GM12872 (cell line): ENCODE measurements at regions not wholly inside any gene's neighbourhood (a gene's known extent, or its start where the extent isn't known, plus 50 kb on each side); places are given as distances from the start of the nearest gene placed in this dataset.

ENCODE experiments used
- TF ChIP-seq, protein P1 (sequence below): IDR thresholded peaks from 3 replicates; pipeline ENCODE4 v1.5.1; 2011; ENCODE audit warnings: low read depth, mild to moderate bottlenecking, low read length, moderate library complexity; ENCODE audit not compliant: insufficient read depth

DNA sequence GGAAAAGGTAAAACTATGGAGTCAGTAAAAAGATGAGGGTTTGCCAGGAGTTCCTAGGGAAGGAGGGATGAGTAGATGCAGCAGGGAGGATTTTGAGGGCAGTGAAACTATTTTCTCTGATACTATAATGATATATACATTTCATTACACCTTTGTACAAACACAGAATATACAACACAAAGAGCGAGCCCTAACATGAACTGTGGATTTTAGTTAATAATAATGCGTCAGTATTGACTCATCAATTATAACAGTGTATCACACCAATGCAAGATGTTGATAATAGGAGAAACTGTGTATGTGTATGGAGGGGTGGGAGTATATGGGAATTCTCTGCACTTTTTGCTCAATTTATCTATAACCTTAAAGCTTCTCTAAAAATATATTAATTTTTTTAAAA is 404.3 kb upstream of the NOVA1 start:
- TF ChIP-seq, protein P1, sequence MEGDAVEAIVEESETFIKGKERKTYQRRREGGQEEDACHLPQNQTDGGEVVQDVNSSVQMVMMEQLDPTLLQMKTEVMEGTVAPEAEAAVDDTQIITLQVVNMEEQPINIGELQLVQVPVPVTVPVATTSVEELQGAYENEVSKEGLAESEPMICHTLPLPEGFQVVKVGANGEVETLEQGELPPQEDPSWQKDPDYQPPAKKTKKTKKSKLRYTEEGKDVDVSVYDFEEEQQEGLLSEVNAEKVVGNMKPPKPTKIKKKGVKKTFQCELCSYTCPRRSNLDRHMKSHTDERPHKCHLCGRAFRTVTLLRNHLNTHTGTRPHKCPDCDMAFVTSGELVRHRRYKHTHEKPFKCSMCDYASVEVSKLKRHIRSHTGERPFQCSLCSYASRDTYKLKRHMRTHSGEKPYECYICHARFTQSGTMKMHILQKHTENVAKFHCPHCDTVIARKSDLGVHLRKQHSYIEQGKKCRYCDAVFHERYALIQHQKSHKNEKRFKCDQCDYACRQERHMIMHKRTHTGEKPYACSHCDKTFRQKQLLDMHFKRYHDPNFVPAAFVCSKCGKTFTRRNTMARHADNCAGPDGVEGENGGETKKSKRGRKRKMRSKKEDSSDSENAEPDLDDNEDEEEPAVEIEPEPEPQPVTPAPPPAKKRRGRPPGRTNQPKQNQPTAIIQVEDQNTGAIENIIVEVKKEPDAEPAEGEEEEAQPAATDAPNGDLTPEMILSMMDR: no peak

DNA sequence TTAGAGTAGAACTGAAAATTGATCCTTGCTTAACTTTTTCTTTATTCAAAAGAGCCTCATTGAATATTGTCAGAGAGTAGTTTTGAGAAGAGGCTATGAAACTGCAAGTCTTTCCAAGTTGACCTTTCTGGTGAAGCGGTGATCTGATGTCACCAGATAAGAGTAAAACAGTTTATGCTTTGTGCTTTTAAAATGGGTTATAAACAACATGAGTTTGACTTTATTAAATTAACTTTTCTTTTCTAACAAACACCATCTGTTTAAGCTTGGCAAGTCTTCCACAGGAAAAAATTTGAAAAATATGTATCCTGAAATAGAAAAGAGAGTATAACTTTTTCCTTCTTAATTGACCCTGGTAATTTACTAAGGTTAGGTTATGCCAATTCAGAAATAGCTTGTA is 408.7 kb upstream of the NOVA1 start:
- TF ChIP-seq, protein P1: no peak

DNA sequence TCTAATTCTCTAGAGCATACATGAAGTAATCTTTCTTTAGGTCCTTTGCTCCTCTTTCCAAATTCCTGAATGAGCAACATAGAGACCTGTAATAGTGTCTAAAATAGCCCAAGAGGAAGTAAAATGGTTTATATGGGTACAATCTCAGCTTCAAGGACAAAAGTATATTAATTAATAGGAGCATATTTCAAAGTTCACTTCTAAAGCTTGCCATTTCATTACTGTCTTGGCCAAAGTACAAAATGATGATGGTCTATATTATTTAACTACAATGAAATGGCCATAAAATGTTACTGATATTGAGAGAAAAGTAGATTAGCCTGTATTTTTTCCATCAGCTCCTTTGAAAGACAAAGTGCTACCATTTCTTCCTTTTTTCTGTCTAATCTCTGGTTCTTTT is 410.4 kb upstream of the NOVA1 start:
- TF ChIP-seq, protein P1: no peak

DNA sequence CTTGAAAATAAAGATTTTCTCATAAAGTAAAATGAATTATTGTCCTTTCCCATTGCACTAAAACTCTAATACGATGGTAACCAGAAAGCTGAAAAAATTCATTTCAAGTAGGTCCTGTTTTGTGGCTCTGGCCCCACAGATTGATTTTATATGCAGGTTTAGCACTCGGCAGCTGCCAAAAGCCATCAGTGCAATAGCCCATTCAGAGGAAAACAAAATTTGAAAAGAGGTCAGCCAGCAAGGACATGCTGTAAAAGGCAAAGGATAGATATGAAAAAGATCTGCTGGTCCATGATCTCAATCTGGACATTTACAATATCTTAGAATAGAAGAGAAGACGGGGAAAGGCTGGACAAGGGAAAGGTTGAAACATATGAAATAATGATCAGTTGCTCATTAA is 414.8 kb upstream of the NOVA1 start:
- TF ChIP-seq, protein P1: no peak

DNA sequence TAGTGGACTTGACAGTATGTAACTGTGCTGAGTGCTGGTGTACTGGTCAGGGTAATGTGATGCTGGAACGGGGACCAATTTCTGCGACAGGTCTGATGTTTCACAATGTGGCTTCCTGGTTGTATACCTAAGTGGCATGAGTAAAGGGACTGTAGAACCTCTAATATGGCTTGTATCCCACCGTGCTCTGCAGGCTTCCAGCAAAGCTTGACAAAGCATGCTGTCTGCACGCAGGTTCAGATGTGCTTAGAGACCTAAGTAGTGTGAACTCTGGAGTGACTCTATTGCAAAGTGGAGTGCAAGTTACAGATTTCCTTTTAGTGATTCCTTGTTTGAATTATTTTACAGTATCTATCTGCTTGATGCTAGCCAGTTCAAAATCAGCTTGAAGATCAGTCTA is 415.8 kb upstream of the NOVA1 start:
- TF ChIP-seq, protein P1: no peak

DNA sequence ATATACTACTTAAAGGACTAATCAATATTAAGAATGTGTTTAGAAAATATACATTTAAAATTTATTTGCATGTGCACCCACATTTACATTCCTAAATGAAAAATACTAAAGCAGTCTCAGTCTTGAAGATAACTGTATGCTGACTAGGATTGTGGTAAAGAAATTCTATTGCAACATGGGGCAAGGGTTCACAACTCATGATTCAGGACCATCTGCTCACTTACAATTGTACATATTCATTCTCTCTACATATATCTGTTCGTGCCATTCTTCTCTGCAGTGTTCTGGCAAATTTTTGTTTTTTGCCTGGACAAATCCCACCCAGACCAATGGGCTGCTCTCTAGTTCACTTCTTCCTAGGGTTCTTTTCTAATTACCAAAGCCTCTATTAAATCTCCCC is 417.2 kb upstream of the NOVA1 start:
- TF ChIP-seq, protein P1: no peak

DNA sequence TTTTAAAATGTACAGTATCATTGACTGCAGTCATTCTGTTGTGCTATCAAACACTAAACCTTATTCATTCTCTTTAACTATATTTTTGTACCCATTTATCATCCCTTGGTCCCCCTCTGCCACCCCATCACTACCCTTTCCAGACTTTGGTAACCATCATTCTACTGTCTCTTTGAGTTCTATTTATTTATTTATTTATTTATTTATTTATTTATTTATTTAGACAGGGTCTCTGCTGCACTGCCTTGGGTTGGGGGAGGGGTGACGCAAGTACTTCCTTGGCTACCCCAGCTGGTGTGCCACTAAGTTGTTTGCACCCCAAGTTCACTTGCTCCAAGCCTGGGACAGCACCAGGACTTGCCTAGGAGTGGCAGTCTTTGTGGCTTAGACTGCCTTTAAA is 427.8 kb upstream of the NOVA1 start:
- TF ChIP-seq, protein P1: no peak

DNA sequence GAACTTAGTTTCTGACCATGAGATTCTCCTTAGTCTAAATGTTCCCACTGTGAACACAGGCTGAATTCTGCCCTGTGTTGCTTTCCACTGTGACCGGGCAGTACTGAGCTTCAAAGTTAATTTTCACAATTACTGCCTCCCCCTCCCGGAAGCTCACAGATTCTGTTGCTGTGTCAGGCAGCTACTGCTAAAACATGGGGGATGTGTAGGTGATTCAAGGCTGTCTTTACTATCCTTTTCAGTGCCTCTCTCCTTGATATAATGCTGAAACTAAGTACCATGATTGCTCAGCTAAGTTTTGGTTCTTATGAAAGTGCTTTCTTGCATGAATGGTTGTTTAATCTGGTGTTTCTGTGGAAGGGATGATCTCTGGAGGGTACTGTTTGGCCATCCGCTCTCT is 428.3 kb upstream of the NOVA1 start:
- TF ChIP-seq, protein P1: no peak
